ENCODE measurements at regions not wholly inside any gene's neighbourhood (a gene's known extent, or its start where the extent isn't known, plus 50 kb on each side); places are given as distances from the start of the nearest gene placed in this dataset.
A peak's percentile ranks its signal among the peaks of the same experiment; 100 is the strongest.

- Histone ChIP-seq H3K4me1 (no peaks in the 10 kb centered on the region), H3K4me3 (no peak overlapping the region), H3K27me3 (no peaks in the 10 kb centered on the region), H3K9me3 (peaks cover 0 to 10% of the 10 kb centered on the region in 2 donors), H3K27ac (no peak overlapping the region), H3K36me3 (no peaks in the 10 kb centered on the region)
- peak; percentile 44 for DNase-seq (ENCODE audit: low spot score)
- TF ChIP-seq CTCF (IDR thresholded peaks at IDR 0.05): no peak
These were observed 218.7 kb downstream of the IRX2 start for GRCh38 chr5:2532809-2533208.

- Histone ChIP-seq H3K4me1 (no peaks in the 10 kb centered on the region), H3K27me3 (no peaks in the 10 kb centered on the region), H3K9me3 (peaks cover 0 to 10% of the 10 kb centered on the region in 2 donors), H3K4me3 (no peak overlapping the region), H3K36me3 (no peaks in the 10 kb centered on the region), H3K27ac (no peak overlapping the region)
- no peak for DNase-seq (ENCODE audit: low spot score)
- no peak for TF ChIP-seq CTCF (IDR thresholded peaks at IDR 0.05)
These were observed 220.2 kb downstream of the IRX2 start for GRCh38 chr5:2531318-2531717.

- Histone ChIP-seq H3K27me3 (no peaks in the 10 kb centered on the region), H3K9me3 (peaks cover 0 to 10% of the 10 kb centered on the region in 2 donors), H3K36me3 (no peaks in the 10 kb centered on the region), H3K4me1 (no peaks in the 10 kb centered on the region), H3K27ac (no peak overlapping the region), H3K4me3 (no peak overlapping the region)
- no peak for TF ChIP-seq CTCF (IDR thresholded peaks at IDR 0.05)
- DNase-seq (ENCODE audit: low spot score): peak; percentile 44
These were observed 220.9 kb downstream of the IRX2 start for GRCh38 chr5:2530609-2531008.

- no peaks in the 10 kb centered on the region for H3K4me1 ChIP-seq
These were observed 221.9 kb downstream of the IRX2 start for GRCh38 chr5:2529371-2530092.

GRCh38 chr5:2525351-2525750 is 226.1 kb downstream of the IRX2 start:
- Histone ChIP-seq H3K4me1 (no peaks in the 10 kb centered on the region), H3K27me3 (no peaks in the 10 kb centered on the region), H3K4me3 (no peak overlapping the region), H3K9me3 (no peaks in the 10 kb centered on the region), H3K36me3 (no peaks in the 10 kb centered on the region), H3K27ac (no peak overlapping the region)
- no peak for TF ChIP-seq CTCF (IDR thresholded peaks at IDR 0.05)
- no peak for DNase-seq (ENCODE audit: low spot score)

More at GRCh38 chr5:2529371-2530092, 221.9 kb downstream of the IRX2 start:
- Histone ChIP-seq H3K36me3 (no peaks in the 10 kb centered on the region), H3K27me3 (no peaks in the 10 kb centered on the region), H3K27ac (no peak overlapping the region), H3K4me3 (no peak overlapping the region), H3K9me3 (peaks cover 0 to 10% of the 10 kb centered on the region in 2 donors)
- no peak for TF ChIP-seq CTCF (IDR thresholded peaks at IDR 0.05)
- no peak for DNase-seq (ENCODE audit: low spot score)

GRCh38 chr5:2524620-2525019 is 226.9 kb downstream of the IRX2 start:
- H3K4me1 ChIP-seq: no peaks in the 10 kb centered on the region
- H3K4me3 ChIP-seq: no peak overlapping the region
- no peaks in the 10 kb centered on the region for H3K27me3 ChIP-seq
- H3K36me3 ChIP-seq: no peaks in the 10 kb centered on the region
- no peak for DNase-seq (ENCODE audit: low spot score)
- no peak for TF ChIP-seq CTCF (IDR thresholded peaks at IDR 0.05)
- H3K27ac ChIP-seq: no peak overlapping the region
- no peaks in the 10 kb centered on the region for H3K9me3 ChIP-seq
